HCT116 (cell line): ENCODE measurements at regions not wholly inside any gene's neighbourhood (a gene's known extent, or its start where the extent isn't known, plus 50 kb on each side); places are given as distances from the start of the nearest gene placed in this dataset.

ENCODE experiments used
- ATAC-seq: fragments of 200-7000 bp; cut with Tn5 transposase; 2 replicates; pipeline ENCODE4 v1.9.1; 2020; ENCODE audit warnings: mild to moderate bottlenecking, moderate library complexity
- BruUV-seq: library from RNA; stranded (reverse); fragments of 400-500 nt; replicated peaks from 2 replicates; lab custom pipeline; 2021; lab: Mats Ljungman, UMichigan
- CTCF ChIA-PET: fragments of 300-600 bp; sonication (Branson Sonifier 250); formaldehyde crosslinking; loops from one replicate; lab custom pipeline; 2021; ENCODE audit warnings: antibody characterized with exemption; lab: Charles Lee
- POLR2A ChIA-PET: fragments of 300-600, 350-600 bp; sonication (Branson Sonifier 250); formaldehyde crosslinking; loops from one replicate; lab custom pipeline; 2021; ENCODE audit warnings: antibody characterized with exemption; lab: Charles Lee
- RAD21 ChIA-PET, 2 experiments: fragments of 300-600 bp; sonication (Branson Sonifier 250); formaldehyde crosslinking; loops; one replicate each; lab custom pipeline; 2023; ENCODE audit warnings: low total read pairs in 2 of 2; ENCODE audit not compliant: uncharacterized antibody in 2 of 2, unreplicated experiment in 2 of 2, low non-redundant PET in 1 of 2; lab: Charles Lee
- DNase-seq: peaks from one replicate; pipeline ENCODE4 v3.0.0-alpha.2; 2010; ENCODE audit warnings: low read depth, low spot score
- H2AFZ ChIP-seq: fragments of 200-600 bp; shearing (Covaris generic), sonication (generic); 2 replicates; pipeline ENCODE4 v1.6.1; 2017; ENCODE audit warnings: low read depth, mixed run types, mixed read lengths, antibody characterized with exemption, low read length; ENCODE audit not compliant: poor library complexity, severe bottlenecking
- H3K27ac ChIP-seq: 2 replicates; pipeline ENCODE4 v1.5.1; 2012; ENCODE audit warnings: low read depth, low read length
- H3K27me3 ChIP-seq: fragments of 200-600 bp; sonication (generic); 2 replicates; pipeline ENCODE4 v1.6.1; 2016; ENCODE audit warnings: mixed run types, low read length, mixed read lengths; ENCODE audit not compliant: insufficient read depth
- H3K36me3 ChIP-seq, 2 experiments: fragments of 200-500 bp in 1 of 2; fragments of 200-600 bp in 1 of 2; sonication (Bioruptor generic) in 1 of 2; sonication (generic) in 1 of 2; 2 replicates each; pipeline versions ENCODE4 v1.5.1 to v1.6.1; 2014 to 2016; ENCODE audit warnings: low read length in 2 of 2, inconsistent platforms in 1 of 2, mixed read lengths in 1 of 2, mixed run types in 1 of 2; ENCODE audit not compliant: insufficient read depth in 2 of 2, control insufficient read depth in 1 of 2
- H3K4me1 ChIP-seq, 2 experiments: fragments of 200-600 bp in 1 of 2; sonication (generic) in 1 of 2; 2 replicates each; pipeline versions ENCODE4 v1.5.1 to v1.6.1; 2012 to 2017; ENCODE audit warnings: low read length in 2 of 2, inconsistent platforms in 1 of 2, mild to moderate bottlenecking in 1 of 2, mixed read lengths in 1 of 2, mixed run types in 1 of 2, moderate library complexity in 1 of 2; ENCODE audit not compliant: insufficient read depth in 2 of 2, control insufficient read depth in 1 of 2
- H3K4me2 ChIP-seq: fragments of 200-600 bp; sonication (generic); 2 replicates; pipeline ENCODE4 v1.6.1; 2017; ENCODE audit warnings: mixed run types, low read length, mixed read lengths
- H3K4me3 ChIP-seq, 2 experiments: fragments of 200-600 bp in 1 of 2; sonication (generic) in 1 of 2; replicated peaks in 1 of 2; 2 replicates each; pipeline ENCODE4 v1.5.1; 2011 to 2016; ENCODE audit warnings: low read length in 2 of 2, control low read depth in 1 of 2, low read depth in 1 of 2, mild to moderate bottlenecking in 1 of 2, mixed read lengths in 1 of 2, mixed run types in 1 of 2
- H3K79me2 ChIP-seq: fragments of 200-600 bp; sonication (generic); 2 replicates; pipeline ENCODE4 v1.6.1; 2017; ENCODE audit warnings: mild to moderate bottlenecking, mixed run types, low read length, moderate library complexity, mixed read lengths; ENCODE audit not compliant: insufficient read depth
- H3K9ac ChIP-seq: fragments of 200-600 bp; sonication (generic); 2 replicates; pipeline ENCODE4 v1.6.1; 2016; ENCODE audit warnings: low read length, mixed read lengths
- H3K9me2 ChIP-seq: fragments of 200-600 bp; sonication (generic), shearing (Covaris generic); 2 replicates; pipeline ENCODE4 v1.6.1; 2017; ENCODE audit warnings: mixed run types, mild to moderate bottlenecking, moderate library complexity; ENCODE audit not compliant: insufficient read depth
- H3K9me3 ChIP-seq, 2 experiments: fragments of 200-500 bp in 1 of 2; fragments of 200-600 bp in 1 of 2; sonication (Bioruptor generic) in 1 of 2; sonication (generic) in 1 of 2; 2 replicates each; pipeline ENCODE4 v1.6.1; 2014 to 2017; ENCODE audit warnings: low read length in 2 of 2, mixed read lengths in 2 of 2, inconsistent platforms in 1 of 2, low read depth in 1 of 2, mild to moderate bottlenecking in 1 of 2, mixed run types in 1 of 2, moderate library complexity in 1 of 2; ENCODE audit not compliant: control insufficient read depth in 1 of 2, insufficient read depth in 1 of 2
- H4K20me1 ChIP-seq: fragments of 200-600 bp; sonication (generic), shearing (Covaris generic); 2 replicates; pipeline ENCODE4 v1.6.1; 2017; ENCODE audit warnings: mixed run types, mild to moderate bottlenecking, moderate library complexity; ENCODE audit not compliant: insufficient read depth
- CBX3 ChIP-seq: IDR thresholded peaks from 2 replicates; pipeline ENCODE4 v1.6.1; 2012; ENCODE audit warnings: low read depth
- EZH2 ChIP-seq: fragments of 200-600 bp; sonication (generic); IDR thresholded peaks from 2 replicates; pipeline ENCODE4 v1.6.1; 2017; ENCODE audit warnings: antibody characterized with exemption, mixed run types
- EZH2phosphoT487 ChIP-seq: fragments of 200-600 bp; IDR thresholded peaks from 2 replicates; pipeline ENCODE4 v1.6.1; 2018; ENCODE audit warnings: antibody characterized with exemption, borderline replicate concordance
- JUND ChIP-seq: IDR thresholded peaks from 2 replicates; pipeline ENCODE4 v1.6.1; 2012
- POLR2A ChIP-seq: IDR thresholded peaks from 2 replicates; pipeline ENCODE4 v1.7.0; 2011; ENCODE audit warnings: borderline replicate concordance; ENCODE audit not compliant: insufficient read depth, insufficient read length; ENCODE audit errors: extremely low read depth
- POLR2AphosphoS5 ChIP-seq: IDR thresholded peaks from 2 replicates; pipeline ENCODE4 v1.6.1; 2011; ENCODE audit warnings: mild to moderate bottlenecking, low read depth, low read length, moderate library complexity
- RAD21 ChIP-seq: IDR thresholded peaks from 2 replicates; pipeline ENCODE4 v1.6.1; 2012; ENCODE audit warnings: low read depth, mild to moderate bottlenecking
- SIN3A ChIP-seq: IDR thresholded peaks from 2 replicates; pipeline ENCODE4 v1.6.1; 2012; ENCODE audit warnings: low read depth
- SP1 ChIP-seq: IDR thresholded peaks from 2 replicates; pipeline ENCODE4 v1.6.1; 2012; ENCODE audit warnings: low read depth
- SRF ChIP-seq: IDR thresholded peaks from 2 replicates; pipeline ENCODE4 v1.6.1; 2012; ENCODE audit warnings: low read depth
- TCF7L2 ChIP-seq: IDR thresholded peaks from 2 replicates; pipeline ENCODE4 v1.7.0; 2011; ENCODE audit warnings: borderline replicate concordance, inconsistent platforms; ENCODE audit not compliant: insufficient read depth, insufficient read length; ENCODE audit errors: extremely low read depth
- YY1 ChIP-seq: IDR thresholded peaks from 2 replicates; pipeline ENCODE4 v1.6.1; 2011; ENCODE audit warnings: low read length, low read depth, moderate library complexity, mild to moderate bottlenecking; ENCODE audit not compliant: insufficient replicate concordance; ENCODE audit errors: extremely low read depth
- ZNF274 ChIP-seq: fragments of 200-500 bp; sonication (Bioruptor generic); IDR thresholded peaks from 2 replicates; pipeline ENCODE4 v1.6.1; 2014; ENCODE audit warnings: mild to moderate bottlenecking, low read depth, low read length, inconsistent platforms
- intact Hi-C: fragments of 100-400 bp; cut with micrococcal nuclease; formaldehyde crosslinking; loops from 2 replicates; pipeline ENCODE4 v1.10.0; 2022
- TF ChIP-seq, protein P1 (sequence below): IDR thresholded peaks from 2 replicates; pipeline ENCODE4 v1.6.1; 2012; ENCODE audit warnings: low read depth
- TF ChIP-seq, protein P2 (sequence below): IDR thresholded peaks from 2 replicates; pipeline ENCODE4 v1.6.1; 2012
- TF ChIP-seq, protein P3 (sequence below): IDR thresholded peaks from 2 replicates; pipeline ENCODE4 v1.6.1; 2011; ENCODE audit warnings: mild to moderate bottlenecking, low read length, moderate library complexity; ENCODE audit not compliant: insufficient replicate concordance; ENCODE audit errors: extremely low read depth

DNA sequence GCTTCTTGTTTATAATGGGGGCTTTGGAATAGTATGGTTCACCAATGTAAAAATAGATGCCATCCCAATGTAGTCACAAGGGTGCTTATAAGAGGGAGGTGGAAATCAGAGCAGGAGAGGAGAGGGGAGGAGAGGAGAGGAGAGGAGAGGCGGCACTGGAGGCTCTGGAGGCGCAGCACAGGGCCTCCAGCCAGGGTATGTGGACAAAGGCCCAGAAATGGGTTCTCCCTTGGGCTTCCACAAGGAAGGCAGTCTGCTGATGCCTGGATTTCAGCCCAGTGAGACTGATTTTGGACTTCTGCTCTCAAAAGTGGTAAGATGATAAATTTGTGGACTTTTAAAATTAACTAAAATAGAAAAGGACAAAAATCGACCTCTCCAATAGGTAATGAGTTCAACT lies 116.8 kb downstream of the RNASET2 start (continued):
- TF ChIP-seq, protein P1, sequence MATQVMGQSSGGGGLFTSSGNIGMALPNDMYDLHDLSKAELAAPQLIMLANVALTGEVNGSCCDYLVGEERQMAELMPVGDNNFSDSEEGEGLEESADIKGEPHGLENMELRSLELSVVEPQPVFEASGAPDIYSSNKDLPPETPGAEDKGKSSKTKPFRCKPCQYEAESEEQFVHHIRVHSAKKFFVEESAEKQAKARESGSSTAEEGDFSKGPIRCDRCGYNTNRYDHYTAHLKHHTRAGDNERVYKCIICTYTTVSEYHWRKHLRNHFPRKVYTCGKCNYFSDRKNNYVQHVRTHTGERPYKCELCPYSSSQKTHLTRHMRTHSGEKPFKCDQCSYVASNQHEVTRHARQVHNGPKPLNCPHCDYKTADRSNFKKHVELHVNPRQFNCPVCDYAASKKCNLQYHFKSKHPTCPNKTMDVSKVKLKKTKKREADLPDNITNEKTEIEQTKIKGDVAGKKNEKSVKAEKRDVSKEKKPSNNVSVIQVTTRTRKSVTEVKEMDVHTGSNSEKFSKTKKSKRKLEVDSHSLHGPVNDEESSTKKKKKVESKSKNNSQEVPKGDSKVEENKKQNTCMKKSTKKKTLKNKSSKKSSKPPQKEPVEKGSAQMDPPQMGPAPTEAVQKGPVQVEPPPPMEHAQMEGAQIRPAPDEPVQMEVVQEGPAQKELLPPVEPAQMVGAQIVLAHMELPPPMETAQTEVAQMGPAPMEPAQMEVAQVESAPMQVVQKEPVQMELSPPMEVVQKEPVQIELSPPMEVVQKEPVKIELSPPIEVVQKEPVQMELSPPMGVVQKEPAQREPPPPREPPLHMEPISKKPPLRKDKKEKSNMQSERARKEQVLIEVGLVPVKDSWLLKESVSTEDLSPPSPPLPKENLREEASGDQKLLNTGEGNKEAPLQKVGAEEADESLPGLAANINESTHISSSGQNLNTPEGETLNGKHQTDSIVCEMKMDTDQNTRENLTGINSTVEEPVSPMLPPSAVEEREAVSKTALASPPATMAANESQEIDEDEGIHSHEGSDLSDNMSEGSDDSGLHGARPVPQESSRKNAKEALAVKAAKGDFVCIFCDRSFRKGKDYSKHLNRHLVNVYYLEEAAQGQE = no peak
- no peak for TF ChIP-seq YY1
- TF ChIP-seq, protein P2, sequence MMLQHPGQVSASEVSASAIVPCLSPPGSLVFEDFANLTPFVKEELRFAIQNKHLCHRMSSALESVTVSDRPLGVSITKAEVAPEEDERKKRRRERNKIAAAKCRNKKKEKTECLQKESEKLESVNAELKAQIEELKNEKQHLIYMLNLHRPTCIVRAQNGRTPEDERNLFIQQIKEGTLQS = no peak
- TF ChIP-seq RAD21 = no peak
- no peak for TF ChIP-seq TCF7L2
- TF ChIP-seq CBX3 = no peak

DNA sequence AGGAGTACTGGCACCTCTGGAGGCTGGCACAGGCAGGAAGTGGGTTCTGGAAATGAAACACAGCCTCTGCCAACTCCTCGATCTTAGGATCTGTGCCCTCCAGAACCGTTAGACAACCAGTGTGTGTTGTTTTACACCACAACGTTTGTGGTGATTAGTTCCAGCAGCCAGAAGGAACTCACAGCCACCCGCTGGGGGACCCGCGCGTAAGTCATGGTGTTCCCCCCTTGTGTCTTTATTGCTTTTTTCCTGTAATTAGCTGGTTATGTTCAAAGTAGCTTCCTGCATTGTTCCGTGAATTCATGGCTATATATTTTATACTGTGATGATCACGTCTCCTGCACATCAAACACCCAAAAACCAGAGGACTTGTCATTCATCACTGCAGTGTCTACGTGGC lies 117.4 kb downstream of the RNASET2 start:
- ChIA-PET CTCF (no interaction called here), POLR2A (no interaction called here), RAD21 (no interaction called here)
- H2AFZ ChIP-seq = no peak overlapping the region
- BruUV-seq = no TSS peak
- intact Hi-C loops = no loop called here
- no peak overlapping the region for H3K27ac ChIP-seq
- no peaks in the 10 kb centered on the region for H3K9me3 ChIP-seq
- H3K79me2 ChIP-seq = no peaks in the 10 kb centered on the region
- no peaks in the 10 kb centered on the region for H3K4me1 ChIP-seq
- H3K9ac ChIP-seq = no peak overlapping the region
- H3K27me3 ChIP-seq = no peaks in the 10 kb centered on the region
- H4K20me1 ChIP-seq = no peaks in the 10 kb centered on the region
- DNase-seq (no peak), ATAC-seq (no peak)
- H3K36me3 ChIP-seq = no peaks in the 10 kb centered on the region
- no peaks in the 10 kb centered on the region for H3K9me2 ChIP-seq
- H3K4me3 ChIP-seq = no peak overlapping the region
- H3K4me2 ChIP-seq = no peak overlapping the region
- TF ChIP-seq, protein P3, sequence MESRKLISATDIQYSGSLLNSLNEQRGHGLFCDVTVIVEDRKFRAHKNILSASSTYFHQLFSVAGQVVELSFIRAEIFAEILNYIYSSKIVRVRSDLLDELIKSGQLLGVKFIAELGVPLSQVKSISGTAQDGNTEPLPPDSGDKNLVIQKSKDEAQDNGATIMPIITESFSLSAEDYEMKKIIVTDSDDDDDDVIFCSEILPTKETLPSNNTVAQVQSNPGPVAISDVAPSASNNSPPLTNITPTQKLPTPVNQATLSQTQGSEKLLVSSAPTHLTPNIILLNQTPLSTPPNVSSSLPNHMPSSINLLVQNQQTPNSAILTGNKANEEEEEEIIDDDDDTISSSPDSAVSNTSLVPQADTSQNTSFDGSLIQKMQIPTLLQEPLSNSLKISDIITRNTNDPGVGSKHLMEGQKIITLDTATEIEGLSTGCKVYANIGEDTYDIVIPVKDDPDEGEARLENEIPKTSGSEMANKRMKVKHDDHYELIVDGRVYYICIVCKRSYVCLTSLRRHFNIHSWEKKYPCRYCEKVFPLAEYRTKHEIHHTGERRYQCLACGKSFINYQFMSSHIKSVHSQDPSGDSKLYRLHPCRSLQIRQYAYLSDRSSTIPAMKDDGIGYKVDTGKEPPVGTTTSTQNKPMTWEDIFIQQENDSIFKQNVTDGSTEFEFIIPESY = no peak
- TF ChIP-seq POLR2AphosphoS5 = no peak
- TF ChIP-seq JUND = no peak
- TF ChIP-seq POLR2A = no peak
- TF ChIP-seq CBX3 = no peak
- TF ChIP-seq ZNF274 = no peak
- TF ChIP-seq, protein P1 = no peak
- no peak for TF ChIP-seq SP1
- no peak for TF ChIP-seq EZH2
- no peak for TF ChIP-seq EZH2phosphoT487
- no peak for TF ChIP-seq SRF
- no peak for TF ChIP-seq YY1
- no peak for TF ChIP-seq SIN3A
- TF ChIP-seq, protein P2 = no peak
